ENCODE measurements at regions not wholly inside any gene's neighbourhood (a gene's known extent, or its start where the extent isn't known, plus 50 kb on each side); places are given as distances from the start of the nearest gene placed in this dataset.
A peak's percentile ranks its signal among the peaks of the same experiment; 100 is the strongest.

GRCh38 chrX:34562006-34562405 is 95.1 kb downstream of the TMEM47 start:
- no peaks in the 10 kb centered on the region for H3K27me3 ChIP-seq (ENCODE audit: insufficient read depth, low read length, poor library complexity)
- no peak for TF ChIP-seq EZH2 (IDR thresholded peaks at IDR 0.05; ENCODE audit: borderline replicate concordance, low read depth, low read length, severe bottlenecking)
- TF ChIP-seq, protein P1, sequence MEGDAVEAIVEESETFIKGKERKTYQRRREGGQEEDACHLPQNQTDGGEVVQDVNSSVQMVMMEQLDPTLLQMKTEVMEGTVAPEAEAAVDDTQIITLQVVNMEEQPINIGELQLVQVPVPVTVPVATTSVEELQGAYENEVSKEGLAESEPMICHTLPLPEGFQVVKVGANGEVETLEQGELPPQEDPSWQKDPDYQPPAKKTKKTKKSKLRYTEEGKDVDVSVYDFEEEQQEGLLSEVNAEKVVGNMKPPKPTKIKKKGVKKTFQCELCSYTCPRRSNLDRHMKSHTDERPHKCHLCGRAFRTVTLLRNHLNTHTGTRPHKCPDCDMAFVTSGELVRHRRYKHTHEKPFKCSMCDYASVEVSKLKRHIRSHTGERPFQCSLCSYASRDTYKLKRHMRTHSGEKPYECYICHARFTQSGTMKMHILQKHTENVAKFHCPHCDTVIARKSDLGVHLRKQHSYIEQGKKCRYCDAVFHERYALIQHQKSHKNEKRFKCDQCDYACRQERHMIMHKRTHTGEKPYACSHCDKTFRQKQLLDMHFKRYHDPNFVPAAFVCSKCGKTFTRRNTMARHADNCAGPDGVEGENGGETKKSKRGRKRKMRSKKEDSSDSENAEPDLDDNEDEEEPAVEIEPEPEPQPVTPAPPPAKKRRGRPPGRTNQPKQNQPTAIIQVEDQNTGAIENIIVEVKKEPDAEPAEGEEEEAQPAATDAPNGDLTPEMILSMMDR (IDR thresholded peaks at IDR 0.05; ENCODE audit: borderline replicate concordance, extremely low read depth, low read length, poor library complexity, severe bottlenecking): no peak
- no peak overlapping the region for H3K27ac ChIP-seq (ENCODE audit: low read length)
- H3K36me3 ChIP-seq (ENCODE audit: insufficient read depth, low read length): no peaks in the 10 kb centered on the region
- no peaks in the 10 kb centered on the region for H3K9me3 ChIP-seq (ENCODE audit: insufficient read depth, low read length, severe bottlenecking)
- H3K4me2 ChIP-seq (ENCODE audit: insufficient read depth, low read length): no peak overlapping the region
- H2AFZ ChIP-seq (ENCODE audit: low read depth, low read length): no peak overlapping the region
- H3K9ac ChIP-seq (ENCODE audit: low read depth, low read length): no peak overlapping the region
- H3K4me3 ChIP-seq (ENCODE audit: low read depth in 1 of 2, low read length in 2 of 2): no peak overlapping the region
- H3K79me2 ChIP-seq (ENCODE audit: insufficient read depth, low read length): no peaks in the 10 kb centered on the region
- ATAC-seq (ENCODE audit: insufficient read depth, low read depth) (no peak), DNase-seq (no peak)
- H4K20me1 ChIP-seq (ENCODE audit: insufficient read depth, low read length): no peaks in the 10 kb centered on the region
- H3K4me1 ChIP-seq (ENCODE audit: insufficient read depth, low read length): no peaks in the 10 kb centered on the region

- H3K36me3 ChIP-seq (ENCODE audit: insufficient read depth, low read length): no peaks in the 10 kb centered on the region
- H3K79me2 ChIP-seq (ENCODE audit: insufficient read depth, low read length): no peaks in the 10 kb centered on the region
- no peak overlapping the region for H3K27ac ChIP-seq (ENCODE audit: low read length)
- H2AFZ ChIP-seq (ENCODE audit: low read depth, low read length): no peak overlapping the region
- H3K4me2 ChIP-seq (ENCODE audit: insufficient read depth, low read length): no peak overlapping the region
- no peaks in the 10 kb centered on the region for H4K20me1 ChIP-seq (ENCODE audit: insufficient read depth, low read length)
- H3K4me1 ChIP-seq (ENCODE audit: insufficient read depth, low read length): no peaks in the 10 kb centered on the region
- no peak overlapping the region for H3K4me3 ChIP-seq (ENCODE audit: low read depth in 1 of 2, low read length in 2 of 2)
- DNase-seq (no peak), ATAC-seq (ENCODE audit: insufficient read depth, low read depth) (no peak)
- TF ChIP-seq, protein P1 (IDR thresholded peaks at IDR 0.05; ENCODE audit: borderline replicate concordance, extremely low read depth, low read length, poor library complexity, severe bottlenecking): no peak
- no peak for TF ChIP-seq EZH2 (IDR thresholded peaks at IDR 0.05; ENCODE audit: borderline replicate concordance, low read depth, low read length, severe bottlenecking)
- H3K9me3 ChIP-seq (ENCODE audit: insufficient read depth, low read length, severe bottlenecking): no peaks in the 10 kb centered on the region
- H3K27me3 ChIP-seq (ENCODE audit: insufficient read depth, low read length, poor library complexity): no peaks in the 10 kb centered on the region
- H3K9ac ChIP-seq (ENCODE audit: low read depth, low read length): no peak overlapping the region
These were observed 96.9 kb downstream of the TMEM47 start for GRCh38 chrX:34560180-34560579.

DNA sequence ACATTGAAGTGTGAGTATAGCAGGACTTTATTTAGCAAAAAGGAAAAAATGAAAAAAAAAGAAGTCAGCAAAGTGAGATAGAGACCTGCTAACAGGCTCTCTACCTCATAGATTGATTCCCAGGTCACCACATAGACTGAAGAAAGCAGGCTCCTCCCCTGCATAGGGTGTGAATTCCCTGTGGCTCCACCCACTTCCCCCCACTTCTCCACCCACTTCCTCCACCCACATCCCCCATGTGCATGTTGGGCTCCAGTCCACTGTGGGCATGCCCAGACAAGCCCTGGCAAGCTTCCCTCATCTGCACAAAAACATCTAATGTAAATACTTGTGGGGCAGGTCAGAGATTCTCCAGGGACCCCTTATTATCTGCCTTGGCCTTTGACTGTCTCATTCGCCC is 97.8 kb downstream of the TMEM47 start:
- H3K27ac ChIP-seq (ENCODE audit: low read length): no peak overlapping the region
- no peaks in the 10 kb centered on the region for H3K36me3 ChIP-seq (ENCODE audit: insufficient read depth, low read length)
- no peak overlapping the region for H2AFZ ChIP-seq (ENCODE audit: low read depth, low read length)
- no peak overlapping the region for H3K9ac ChIP-seq (ENCODE audit: low read depth, low read length)
- ATAC-seq (ENCODE audit: insufficient read depth, low read depth): no peak; the same call in 2 of the 3 replicates
- no peaks in the 10 kb centered on the region for H3K27me3 ChIP-seq (ENCODE audit: insufficient read depth, low read length, poor library complexity)
- DNase-seq: peak; percentile 8
- H4K20me1 ChIP-seq (ENCODE audit: insufficient read depth, low read length): no peaks in the 10 kb centered on the region
- H3K4me1 ChIP-seq (ENCODE audit: insufficient read depth, low read length): no peaks in the 10 kb centered on the region
- H3K9me3 ChIP-seq (ENCODE audit: insufficient read depth, low read length, severe bottlenecking): no peaks in the 10 kb centered on the region
- H3K79me2 ChIP-seq (ENCODE audit: insufficient read depth, low read length): no peaks in the 10 kb centered on the region
- H3K4me2 ChIP-seq (ENCODE audit: insufficient read depth, low read length): no peak overlapping the region
- H3K4me3 ChIP-seq (ENCODE audit: low read depth in 1 of 2, low read length in 2 of 2): no peak overlapping the region
- TF ChIP-seq, protein P1 (IDR thresholded peaks at IDR 0.05; ENCODE audit: borderline replicate concordance, extremely low read depth, low read length, poor library complexity, severe bottlenecking): no peak
- TF ChIP-seq EZH2 (IDR thresholded peaks at IDR 0.05; ENCODE audit: borderline replicate concordance, low read depth, low read length, severe bottlenecking): no peak

DNA sequence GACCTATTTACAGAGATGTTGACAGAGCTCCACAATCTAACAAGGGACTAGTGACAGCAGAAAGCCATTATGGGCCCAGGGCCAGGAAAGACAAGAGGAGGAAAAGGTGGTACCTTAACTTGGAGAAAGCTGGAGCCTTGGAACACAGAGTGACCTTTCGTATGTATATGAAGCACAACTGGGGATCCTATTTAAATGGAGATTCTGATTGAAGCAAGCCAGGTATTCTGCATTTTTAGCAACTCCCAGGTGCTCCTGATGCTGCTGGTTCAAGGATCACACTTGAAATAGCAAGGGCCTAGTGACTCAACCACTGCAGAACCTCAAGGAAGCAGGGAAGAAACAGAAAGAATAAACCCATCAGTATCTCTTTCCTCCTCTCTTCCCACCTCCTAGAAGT is 99.4 kb downstream of the TMEM47 start:
- no peak overlapping the region for H3K9ac ChIP-seq (ENCODE audit: low read depth, low read length)
- H3K4me3 ChIP-seq (ENCODE audit: low read depth in 1 of 2, low read length in 2 of 2): no peak overlapping the region
- DNase-seq: no peak
- H3K4me1 ChIP-seq (ENCODE audit: insufficient read depth, low read length): no peaks in the 10 kb centered on the region
- no peak overlapping the region for H3K4me2 ChIP-seq (ENCODE audit: insufficient read depth, low read length)
- H2AFZ ChIP-seq (ENCODE audit: low read depth, low read length): no peak overlapping the region
- no peak for ATAC-seq (ENCODE audit: insufficient read depth, low read depth)
- no peaks in the 10 kb centered on the region for H3K27me3 ChIP-seq (ENCODE audit: insufficient read depth, low read length, poor library complexity)
- no peaks in the 10 kb centered on the region for H3K9me3 ChIP-seq (ENCODE audit: insufficient read depth, low read length, severe bottlenecking)
- H4K20me1 ChIP-seq (ENCODE audit: insufficient read depth, low read length): no peaks in the 10 kb centered on the region
- no peaks in the 10 kb centered on the region for H3K79me2 ChIP-seq (ENCODE audit: insufficient read depth, low read length)
- TF ChIP-seq EZH2 (IDR thresholded peaks at IDR 0.05; ENCODE audit: borderline replicate concordance, low read depth, low read length, severe bottlenecking): no peak
- TF ChIP-seq, protein P1 (IDR thresholded peaks at IDR 0.05; ENCODE audit: borderline replicate concordance, extremely low read depth, low read length, poor library complexity, severe bottlenecking): no peak
- no peak overlapping the region for H3K27ac ChIP-seq (ENCODE audit: low read length)
- no peaks in the 10 kb centered on the region for H3K36me3 ChIP-seq (ENCODE audit: insufficient read depth, low read length)

Measured in DND-41 (cell line).